ENCODE measurements at regions not wholly inside any gene's neighbourhood (a gene's known extent, or its start where the extent isn't known, plus 50 kb on each side); places are given as distances from the start of the nearest gene placed in this dataset.

- no peak overlapping the region for H3K27ac ChIP-seq
- intact Hi-C loops (cut with DNase I; ENCODE audit: low total_unique reads): no loop called here
- no peaks in the 10 kb centered on the region for H3K27me3 ChIP-seq
Measured at GRCh38 chr17:77746896-77747554, 211.5 kb upstream of the TNRC6C start.

GRCh38 chr17:77748436-77748835 is 210.1 kb upstream of the TNRC6C start:
- intact Hi-C loops (cut with DNase I; ENCODE audit: low total_unique reads): no loop called here
- TF ChIP-seq POLR2A (IDR thresholded peaks at IDR 0.05) (no peak), CTCF (IDR thresholded peaks at IDR 0.05) (no peak), POLR2AphosphoS5 (IDR thresholded peaks at IDR 0.05) (no peak)

More at GRCh38 chr17:77746896-77747554, 211.5 kb upstream of the TNRC6C start:
- no peak for DNase-seq (ENCODE audit: low spot score in 2 of 2)
- H3K4me3 ChIP-seq: no peak overlapping the region
- H3K9me3 ChIP-seq: no peaks in the 10 kb centered on the region
- TF ChIP-seq CTCF (IDR thresholded peaks at IDR 0.05) (no peak), POLR2A (IDR thresholded peaks at IDR 0.05) (no peak), POLR2AphosphoS5 (IDR thresholded peaks at IDR 0.05) (no peak)
- H3K4me1 ChIP-seq: no peaks in the 10 kb centered on the region
- no peaks in the 10 kb centered on the region for H3K36me3 ChIP-seq

GRCh38 chr17:77749321-77749751 is 209.2 kb upstream of the TNRC6C start:
- TF ChIP-seq POLR2AphosphoS5 (IDR thresholded peaks at IDR 0.05): no peak
- TF ChIP-seq CTCF (IDR thresholded peaks at IDR 0.05): no peak
- TF ChIP-seq POLR2A (IDR thresholded peaks at IDR 0.05): no peak
- Histone ChIP-seq H3K27me3 (no peaks in the 10 kb centered on the region), H3K4me3 (no peak overlapping the region), H3K4me1 (no peaks in the 10 kb centered on the region), H3K27ac (no peak overlapping the region), H3K9me3 (no peaks in the 10 kb centered on the region), H3K36me3 (no peaks in the 10 kb centered on the region)
- intact Hi-C loops (cut with DNase I; ENCODE audit: low total_unique reads): no loop called here
- no peak for DNase-seq (ENCODE audit: low spot score in 2 of 2)

More at GRCh38 chr17:77748436-77748835, 210.1 kb upstream of the TNRC6C start:
- DNase-seq (ENCODE audit: low spot score in 2 of 2): no peak
- Histone ChIP-seq H3K9me3 (no peaks in the 10 kb centered on the region), H3K4me1 (no peaks in the 10 kb centered on the region), H3K27me3 (no peaks in the 10 kb centered on the region), H3K4me3 (no peak overlapping the region), H3K27ac (no peak overlapping the region), H3K36me3 (no peaks in the 10 kb centered on the region)

- H3K36me3 ChIP-seq: no peaks in the 10 kb centered on the region
- H3K4me3 ChIP-seq: no peak overlapping the region
- H3K4me1 ChIP-seq: no peaks in the 10 kb centered on the region
- no peak overlapping the region for H3K27ac ChIP-seq
- no peak for DNase-seq (ENCODE audit: low spot score in 2 of 2)
- no peaks in the 10 kb centered on the region for H3K9me3 ChIP-seq
- intact Hi-C loops (cut with DNase I; ENCODE audit: low total_unique reads): no loop called here
- no peaks in the 10 kb centered on the region for H3K27me3 ChIP-seq
- no peak for TF ChIP-seq POLR2A (IDR thresholded peaks at IDR 0.05)
- TF ChIP-seq CTCF (IDR thresholded peaks at IDR 0.05): no peak
- TF ChIP-seq POLR2AphosphoS5 (IDR thresholded peaks at IDR 0.05): no peak
Measured at GRCh38 chr17:77749989-77750388, 208.5 kb upstream of the TNRC6C start.

GRCh38 chr17:77750427-77751043 is 208.0 kb upstream of the TNRC6C start:
- no peak overlapping the region for H3K27ac ChIP-seq
- TF ChIP-seq CTCF (IDR thresholded peaks at IDR 0.05): no peak
- TF ChIP-seq POLR2AphosphoS5 (IDR thresholded peaks at IDR 0.05): no peak
- TF ChIP-seq POLR2A (IDR thresholded peaks at IDR 0.05): no peak
- no peaks in the 10 kb centered on the region for H3K9me3 ChIP-seq
- no peak overlapping the region for H3K4me3 ChIP-seq
- DNase-seq (ENCODE audit: low spot score in 2 of 2): no peak
- no peaks in the 10 kb centered on the region for H3K36me3 ChIP-seq
- no peaks in the 10 kb centered on the region for H3K27me3 ChIP-seq
- H3K4me1 ChIP-seq: no peaks in the 10 kb centered on the region
- intact Hi-C loops (cut with DNase I; ENCODE audit: low total_unique reads): no loop called here

All from breast epithelium (tissue), 4 donors.